ENCODE measurements at regions not wholly inside any gene's neighbourhood (a gene's known extent, or its start where the extent isn't known, plus 50 kb on each side); places are given as distances from the start of the nearest gene placed in this dataset.

GRCh38 chr4:175450446-175450845 is 361.6 kb downstream of the GPM6A start:
- no peak for DNase-seq
- TF ChIP-seq POLR2AphosphoS5 (IDR thresholded peaks at IDR 0.05): no peak
- TF ChIP-seq, protein P1, sequence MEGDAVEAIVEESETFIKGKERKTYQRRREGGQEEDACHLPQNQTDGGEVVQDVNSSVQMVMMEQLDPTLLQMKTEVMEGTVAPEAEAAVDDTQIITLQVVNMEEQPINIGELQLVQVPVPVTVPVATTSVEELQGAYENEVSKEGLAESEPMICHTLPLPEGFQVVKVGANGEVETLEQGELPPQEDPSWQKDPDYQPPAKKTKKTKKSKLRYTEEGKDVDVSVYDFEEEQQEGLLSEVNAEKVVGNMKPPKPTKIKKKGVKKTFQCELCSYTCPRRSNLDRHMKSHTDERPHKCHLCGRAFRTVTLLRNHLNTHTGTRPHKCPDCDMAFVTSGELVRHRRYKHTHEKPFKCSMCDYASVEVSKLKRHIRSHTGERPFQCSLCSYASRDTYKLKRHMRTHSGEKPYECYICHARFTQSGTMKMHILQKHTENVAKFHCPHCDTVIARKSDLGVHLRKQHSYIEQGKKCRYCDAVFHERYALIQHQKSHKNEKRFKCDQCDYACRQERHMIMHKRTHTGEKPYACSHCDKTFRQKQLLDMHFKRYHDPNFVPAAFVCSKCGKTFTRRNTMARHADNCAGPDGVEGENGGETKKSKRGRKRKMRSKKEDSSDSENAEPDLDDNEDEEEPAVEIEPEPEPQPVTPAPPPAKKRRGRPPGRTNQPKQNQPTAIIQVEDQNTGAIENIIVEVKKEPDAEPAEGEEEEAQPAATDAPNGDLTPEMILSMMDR (IDR thresholded peaks at IDR 0.05): no peak
- TF ChIP-seq POLR2A (IDR thresholded peaks at IDR 0.05): no peak
- TF ChIP-seq EP300 (IDR thresholded peaks at IDR 0.05): no peak
- Histone ChIP-seq H3K4me3 (no peak overlapping the region), H3K4me1 (no peaks in the 10 kb centered on the region), H3K9me3 (peaks cover 0 to 6% (median 2%) of the 10 kb centered on the region in 4 donors), H3K27ac (no peak overlapping the region), H3K36me3 (no peaks in the 10 kb centered on the region), H3K27me3 (no peaks in the 10 kb centered on the region)
- ATAC-seq (ENCODE audit: low FRiP score in 2 of 2): no peak

GRCh38 chr4:175451238-175451965 is 360.7 kb downstream of the GPM6A start:
- 63 to 65% methylated on average over 8 of the region's 8 CpGs for WGBS, 2 donors
- H3K4me3 ChIP-seq: no peak overlapping the region
- H3K9me3 ChIP-seq: peaks cover 0 to 8% (median 2%) of the 10 kb centered on the region in 4 donors
- TF ChIP-seq POLR2A (IDR thresholded peaks at IDR 0.05): no peak
- no peak for TF ChIP-seq EP300 (IDR thresholded peaks at IDR 0.05)
- TF ChIP-seq POLR2AphosphoS5 (IDR thresholded peaks at IDR 0.05): no peak
- TF ChIP-seq, protein P1 (IDR thresholded peaks at IDR 0.05): no peak
- H3K27ac ChIP-seq: no peak overlapping the region
- ATAC-seq (ENCODE audit: low FRiP score in 2 of 2): no peak
- no peak for DNase-seq
- H3K36me3 ChIP-seq: no peaks in the 10 kb centered on the region
- no peaks in the 10 kb centered on the region for H3K4me1 ChIP-seq
- H3K27me3 ChIP-seq: no peaks in the 10 kb centered on the region

DNA sequence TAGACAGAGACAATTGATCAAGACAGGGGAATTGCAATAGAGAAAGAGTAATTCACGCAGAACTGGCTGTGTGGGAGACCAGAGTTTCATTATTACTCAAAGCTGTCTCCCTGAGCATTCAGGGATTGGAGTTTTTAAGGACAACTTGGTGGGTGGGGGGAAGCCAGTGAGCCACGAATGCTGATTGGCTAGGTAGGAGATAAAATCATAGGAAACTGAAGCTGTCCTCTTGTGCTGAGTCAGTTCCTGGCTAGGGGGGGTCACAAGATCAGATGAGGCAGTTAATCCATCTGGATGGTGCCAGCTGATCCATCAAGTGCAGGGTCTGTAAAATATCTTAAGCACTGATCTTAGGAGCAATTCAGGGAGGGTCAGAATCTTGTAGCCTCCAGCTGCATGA is 358.6 kb downstream of the GPM6A start:
- Histone ChIP-seq H3K27me3 (no peaks in the 10 kb centered on the region), H3K4me3 (no peak overlapping the region), H3K9me3 (peaks cover 0 to 8% (median 2%) of the 10 kb centered on the region in 4 donors), H3K27ac (no peak overlapping the region), H3K36me3 (no peaks in the 10 kb centered on the region), H3K4me1 (no peaks in the 10 kb centered on the region)
- TF ChIP-seq EP300 (IDR thresholded peaks at IDR 0.05) (no peak), POLR2AphosphoS5 (IDR thresholded peaks at IDR 0.05) (no peak), POLR2A (IDR thresholded peaks at IDR 0.05) (no peak)
- TF ChIP-seq, protein P1 (IDR thresholded peaks at IDR 0.05): no peak
- no peak for DNase-seq
- 65 to 73% methylated on average over 2 of the region's 2 CpGs for WGBS, 2 donors
- ATAC-seq (ENCODE audit: low FRiP score in 2 of 2): no peak

- TF ChIP-seq, protein P1 (IDR thresholded peaks at IDR 0.05): no peak
- TF ChIP-seq POLR2AphosphoS5 (IDR thresholded peaks at IDR 0.05): no peak
- TF ChIP-seq POLR2A (IDR thresholded peaks at IDR 0.05): no peak
- TF ChIP-seq EP300 (IDR thresholded peaks at IDR 0.05): no peak
These were observed 355.9 kb downstream of the GPM6A start for GRCh38 chr4:175456131-175456530.

GRCh38 chr4:175457956-175458355 is 354.1 kb downstream of the GPM6A start:
- no peaks in the 10 kb centered on the region for H3K36me3 ChIP-seq
- no peak for ATAC-seq (ENCODE audit: low FRiP score in 2 of 2)
- no peak overlapping the region for H3K4me3 ChIP-seq
- TF ChIP-seq EP300 (IDR thresholded peaks at IDR 0.05) (no peak), POLR2AphosphoS5 (IDR thresholded peaks at IDR 0.05) (no peak), POLR2A (IDR thresholded peaks at IDR 0.05) (no peak)
- TF ChIP-seq, protein P1 (IDR thresholded peaks at IDR 0.05): no peak
- no peaks in the 10 kb centered on the region for H3K27me3 ChIP-seq
- H3K9me3 ChIP-seq: peaks cover 0 to 8% (median 2%) of the 10 kb centered on the region in 4 donors
- no peaks in the 10 kb centered on the region for H3K4me1 ChIP-seq
- no peak overlapping the region for H3K27ac ChIP-seq
- DNase-seq: no peak
- WGBS, 2 donors: 43 to 55% methylated on average over 2 of the region's 2 CpGs

More at GRCh38 chr4:175456131-175456530, 355.9 kb downstream of the GPM6A start:
- Histone ChIP-seq H3K36me3 (no peaks in the 10 kb centered on the region), H3K4me1 (no peaks in the 10 kb centered on the region), H3K4me3 (no peak overlapping the region), H3K27ac (no peak overlapping the region), H3K27me3 (no peaks in the 10 kb centered on the region), H3K9me3 (peaks cover 0 to 8% (median 2%) of the 10 kb centered on the region in 4 donors)
- ATAC-seq (ENCODE audit: low FRiP score in 2 of 2) (no peak), DNase-seq (no peak)

Data from upper lobe of left lung (tissue), 6 donors.